ENCODE measurements at regions not wholly inside any gene's neighbourhood (a gene's known extent, or its start where the extent isn't known, plus 50 kb on each side); places are given as distances from the start of the nearest gene placed in this dataset.

DNA sequence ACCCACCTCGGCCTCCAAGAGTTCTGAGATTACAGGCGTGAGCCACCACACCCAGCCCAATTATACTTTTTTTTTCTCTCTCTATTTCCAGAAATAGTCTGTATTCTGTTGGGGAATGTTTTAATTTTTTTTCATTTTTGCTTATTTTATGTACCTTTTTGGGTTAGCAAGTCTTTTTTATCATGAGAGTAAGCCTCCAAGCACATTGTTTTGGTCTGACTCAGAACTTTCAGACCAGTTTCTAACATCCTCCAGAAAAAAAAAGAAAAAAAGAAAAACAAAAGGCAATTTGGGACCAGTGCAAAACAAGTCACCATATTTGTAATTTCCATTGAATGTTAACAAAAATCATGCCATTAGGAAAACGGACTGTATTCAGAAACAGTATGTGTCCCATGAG is 1465.5 kb downstream of the SLITRK5 start:
- TF ChIP-seq, protein P1, sequence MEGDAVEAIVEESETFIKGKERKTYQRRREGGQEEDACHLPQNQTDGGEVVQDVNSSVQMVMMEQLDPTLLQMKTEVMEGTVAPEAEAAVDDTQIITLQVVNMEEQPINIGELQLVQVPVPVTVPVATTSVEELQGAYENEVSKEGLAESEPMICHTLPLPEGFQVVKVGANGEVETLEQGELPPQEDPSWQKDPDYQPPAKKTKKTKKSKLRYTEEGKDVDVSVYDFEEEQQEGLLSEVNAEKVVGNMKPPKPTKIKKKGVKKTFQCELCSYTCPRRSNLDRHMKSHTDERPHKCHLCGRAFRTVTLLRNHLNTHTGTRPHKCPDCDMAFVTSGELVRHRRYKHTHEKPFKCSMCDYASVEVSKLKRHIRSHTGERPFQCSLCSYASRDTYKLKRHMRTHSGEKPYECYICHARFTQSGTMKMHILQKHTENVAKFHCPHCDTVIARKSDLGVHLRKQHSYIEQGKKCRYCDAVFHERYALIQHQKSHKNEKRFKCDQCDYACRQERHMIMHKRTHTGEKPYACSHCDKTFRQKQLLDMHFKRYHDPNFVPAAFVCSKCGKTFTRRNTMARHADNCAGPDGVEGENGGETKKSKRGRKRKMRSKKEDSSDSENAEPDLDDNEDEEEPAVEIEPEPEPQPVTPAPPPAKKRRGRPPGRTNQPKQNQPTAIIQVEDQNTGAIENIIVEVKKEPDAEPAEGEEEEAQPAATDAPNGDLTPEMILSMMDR (IDR thresholded peaks at IDR 0.05; ENCODE audit: unreplicated experiment) = no peak
- Mint-ChIP-seq H3K4me1 (ENCODE audit: unreplicated experiment) (no peaks in the 10 kb centered on the region), H3K36me3 (ENCODE audit: low read depth, unreplicated experiment) (no peaks in the 10 kb centered on the region), H3K27me3 (ENCODE audit: unreplicated experiment) (no peaks in the 10 kb centered on the region), H3K27ac (ENCODE audit: unreplicated experiment) (no peak overlapping the region), H3K9me3 (ENCODE audit: unreplicated experiment) (no peaks in the 10 kb centered on the region), H3K4me3 (ENCODE audit: unreplicated experiment) (no peak overlapping the region)
- no peak for DNase-seq (ENCODE audit: low spot score)

DNA sequence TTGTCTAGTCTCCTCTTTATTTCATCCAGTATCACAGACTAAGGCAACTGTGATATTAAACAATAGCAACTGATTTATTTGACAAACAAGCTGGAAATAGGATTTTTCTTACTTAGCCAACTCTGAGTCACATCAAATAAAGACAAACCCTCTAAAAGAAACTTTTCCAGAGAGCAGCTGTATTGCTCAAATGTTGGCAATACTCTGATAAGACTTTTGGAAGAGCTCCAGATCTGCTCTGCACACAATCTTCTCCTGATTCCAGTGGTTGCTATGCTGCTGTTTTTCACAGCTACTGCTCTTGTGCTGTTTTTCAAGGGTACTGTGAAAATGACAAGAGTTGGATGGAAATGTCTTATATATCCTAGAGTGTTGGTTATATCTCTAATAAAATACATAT is 1479.2 kb downstream of the SLITRK5 start:
- Mint-ChIP-seq H3K9me3 (ENCODE audit: unreplicated experiment) (no peaks in the 10 kb centered on the region), H3K27me3 (ENCODE audit: unreplicated experiment) (no peaks in the 10 kb centered on the region), H3K4me1 (ENCODE audit: unreplicated experiment) (no peaks in the 10 kb centered on the region), H3K36me3 (ENCODE audit: low read depth, unreplicated experiment) (no peaks in the 10 kb centered on the region), H3K4me3 (ENCODE audit: unreplicated experiment) (no peak overlapping the region), H3K27ac (ENCODE audit: unreplicated experiment) (no peak overlapping the region)
- TF ChIP-seq, protein P1 (IDR thresholded peaks at IDR 0.05; ENCODE audit: unreplicated experiment) = no peak
- no peak for DNase-seq (ENCODE audit: low spot score)

- no peak for DNase-seq (ENCODE audit: low spot score)
- TF ChIP-seq, protein P1 (IDR thresholded peaks at IDR 0.05; ENCODE audit: unreplicated experiment) = no peak
- Mint-ChIP-seq H3K27ac (ENCODE audit: unreplicated experiment) (no peak overlapping the region), H3K4me1 (ENCODE audit: unreplicated experiment) (no peaks in the 10 kb centered on the region), H3K36me3 (ENCODE audit: low read depth, unreplicated experiment) (no peaks in the 10 kb centered on the region), H3K9me3 (ENCODE audit: unreplicated experiment) (no peaks in the 10 kb centered on the region), H3K4me3 (ENCODE audit: unreplicated experiment) (no peak overlapping the region), H3K27me3 (ENCODE audit: unreplicated experiment) (no peaks in the 10 kb centered on the region)
These were observed 1482.8 kb downstream of the SLITRK5 start for GRCh38 chr13:89153941-89154340.

DNA sequence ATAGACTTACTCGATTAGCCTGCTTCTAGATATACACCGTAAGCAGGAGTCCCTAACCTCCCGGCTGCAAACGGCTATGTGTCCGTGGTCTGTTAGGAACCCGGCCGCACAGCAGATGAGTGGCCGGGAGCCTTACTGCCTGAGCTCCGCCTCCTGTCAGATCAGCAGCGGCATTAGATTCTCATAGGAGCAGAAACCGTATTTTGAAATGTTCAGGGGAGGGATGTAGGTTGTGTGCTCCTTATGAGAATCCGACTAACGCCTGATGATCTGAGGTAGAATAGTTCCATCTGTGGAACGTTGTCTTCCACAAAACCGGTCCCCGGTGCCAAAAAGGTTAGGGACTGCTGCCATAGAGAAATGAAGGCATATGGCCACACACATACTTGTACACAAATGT is 1491.9 kb downstream of the SLITRK5 start:
- no peaks in the 10 kb centered on the region for H3K27me3 Mint-ChIP-seq (ENCODE audit: unreplicated experiment)
- no peaks in the 10 kb centered on the region for H3K36me3 Mint-ChIP-seq (ENCODE audit: low read depth, unreplicated experiment)
- TF ChIP-seq, protein P1 (IDR thresholded peaks at IDR 0.05; ENCODE audit: unreplicated experiment) = no peak

GRCh38 chr13:89165685-89166084 is 1494.5 kb downstream of the SLITRK5 start:
- H3K27ac Mint-ChIP-seq (ENCODE audit: unreplicated experiment) = no peak overlapping the region
- H3K9me3 Mint-ChIP-seq (ENCODE audit: unreplicated experiment) = no peaks in the 10 kb centered on the region
- TF ChIP-seq, protein P1 (IDR thresholded peaks at IDR 0.05; ENCODE audit: unreplicated experiment) = no peak
- no peaks in the 10 kb centered on the region for H3K27me3 Mint-ChIP-seq (ENCODE audit: unreplicated experiment)
- no peak overlapping the region for H3K4me3 Mint-ChIP-seq (ENCODE audit: unreplicated experiment)
- H3K36me3 Mint-ChIP-seq (ENCODE audit: low read depth, unreplicated experiment) = no peaks in the 10 kb centered on the region
- DNase-seq (ENCODE audit: low spot score) = no peak
- H3K4me1 Mint-ChIP-seq (ENCODE audit: unreplicated experiment) = no peaks in the 10 kb centered on the region

More for the DNA sequence above, 1491.9 kb downstream of the SLITRK5 start:
- Mint-ChIP-seq H3K9me3 (ENCODE audit: unreplicated experiment) (no peaks in the 10 kb centered on the region), H3K27ac (ENCODE audit: unreplicated experiment) (no peak overlapping the region), H3K4me1 (ENCODE audit: unreplicated experiment) (no peaks in the 10 kb centered on the region), H3K4me3 (ENCODE audit: unreplicated experiment) (no peak overlapping the region)
- no peak for DNase-seq (ENCODE audit: low spot score)
